HCT116 (cell line): ENCODE measurements at regions not wholly inside any gene's neighbourhood (a gene's known extent, or its start where the extent isn't known, plus 50 kb on each side); places are given as distances from the start of the nearest gene placed in this dataset.

ENCODE experiments used
- ATAC-seq: fragments of 200-7000 bp; cut with Tn5 transposase; 2 replicates; pipeline ENCODE4 v1.9.1; 2020; ENCODE audit warnings: mild to moderate bottlenecking, moderate library complexity
- BruUV-seq: library from RNA; stranded (reverse); fragments of 400-500 nt; replicated peaks from 2 replicates; lab custom pipeline; 2021; lab: Mats Ljungman, UMichigan
- CTCF ChIA-PET: fragments of 300-600 bp; sonication (Branson Sonifier 250); formaldehyde crosslinking; loops from one replicate; lab custom pipeline; 2021; ENCODE audit warnings: antibody characterized with exemption; lab: Charles Lee
- POLR2A ChIA-PET: fragments of 300-600, 350-600 bp; sonication (Branson Sonifier 250); formaldehyde crosslinking; loops from one replicate; lab custom pipeline; 2021; ENCODE audit warnings: antibody characterized with exemption; lab: Charles Lee
- RAD21 ChIA-PET, 2 experiments: fragments of 300-600 bp; sonication (Branson Sonifier 250); formaldehyde crosslinking; loops; one replicate each; lab custom pipeline; 2023; ENCODE audit warnings: low total read pairs in 2 of 2; ENCODE audit not compliant: uncharacterized antibody in 2 of 2, unreplicated experiment in 2 of 2, low non-redundant PET in 1 of 2; lab: Charles Lee
- DNase-seq: peaks from one replicate; pipeline ENCODE4 v3.0.0-alpha.2; 2010; ENCODE audit warnings: low read depth, low spot score
- H2AFZ ChIP-seq: fragments of 200-600 bp; shearing (Covaris generic), sonication (generic); 2 replicates; pipeline ENCODE4 v1.6.1; 2017; ENCODE audit warnings: low read depth, mixed run types, mixed read lengths, antibody characterized with exemption, low read length; ENCODE audit not compliant: poor library complexity, severe bottlenecking
- H3K27ac ChIP-seq: 2 replicates; pipeline ENCODE4 v1.5.1; 2012; ENCODE audit warnings: low read depth, low read length
- H3K27me3 ChIP-seq: fragments of 200-600 bp; sonication (generic); 2 replicates; pipeline ENCODE4 v1.6.1; 2016; ENCODE audit warnings: mixed run types, low read length, mixed read lengths; ENCODE audit not compliant: insufficient read depth
- H3K36me3 ChIP-seq, 2 experiments: fragments of 200-500 bp in 1 of 2; fragments of 200-600 bp in 1 of 2; sonication (Bioruptor generic) in 1 of 2; sonication (generic) in 1 of 2; 2 replicates each; pipeline versions ENCODE4 v1.5.1 to v1.6.1; 2014 to 2016; ENCODE audit warnings: low read length in 2 of 2, inconsistent platforms in 1 of 2, mixed read lengths in 1 of 2, mixed run types in 1 of 2; ENCODE audit not compliant: insufficient read depth in 2 of 2, control insufficient read depth in 1 of 2
- H3K4me1 ChIP-seq, 2 experiments: fragments of 200-600 bp in 1 of 2; sonication (generic) in 1 of 2; 2 replicates each; pipeline versions ENCODE4 v1.5.1 to v1.6.1; 2012 to 2017; ENCODE audit warnings: low read length in 2 of 2, inconsistent platforms in 1 of 2, mild to moderate bottlenecking in 1 of 2, mixed read lengths in 1 of 2, mixed run types in 1 of 2, moderate library complexity in 1 of 2; ENCODE audit not compliant: insufficient read depth in 2 of 2, control insufficient read depth in 1 of 2
- H3K4me2 ChIP-seq: fragments of 200-600 bp; sonication (generic); 2 replicates; pipeline ENCODE4 v1.6.1; 2017; ENCODE audit warnings: mixed run types, low read length, mixed read lengths
- H3K4me3 ChIP-seq, 2 experiments: fragments of 200-600 bp in 1 of 2; sonication (generic) in 1 of 2; replicated peaks in 1 of 2; 2 replicates each; pipeline ENCODE4 v1.5.1; 2011 to 2016; ENCODE audit warnings: low read length in 2 of 2, control low read depth in 1 of 2, low read depth in 1 of 2, mild to moderate bottlenecking in 1 of 2, mixed read lengths in 1 of 2, mixed run types in 1 of 2
- H3K79me2 ChIP-seq: fragments of 200-600 bp; sonication (generic); 2 replicates; pipeline ENCODE4 v1.6.1; 2017; ENCODE audit warnings: mild to moderate bottlenecking, mixed run types, low read length, moderate library complexity, mixed read lengths; ENCODE audit not compliant: insufficient read depth
- H3K9ac ChIP-seq: fragments of 200-600 bp; sonication (generic); 2 replicates; pipeline ENCODE4 v1.6.1; 2016; ENCODE audit warnings: low read length, mixed read lengths
- H3K9me2 ChIP-seq: fragments of 200-600 bp; sonication (generic), shearing (Covaris generic); 2 replicates; pipeline ENCODE4 v1.6.1; 2017; ENCODE audit warnings: mixed run types, mild to moderate bottlenecking, moderate library complexity; ENCODE audit not compliant: insufficient read depth
- H3K9me3 ChIP-seq, 2 experiments: fragments of 200-500 bp in 1 of 2; fragments of 200-600 bp in 1 of 2; sonication (Bioruptor generic) in 1 of 2; sonication (generic) in 1 of 2; 2 replicates each; pipeline ENCODE4 v1.6.1; 2014 to 2017; ENCODE audit warnings: low read length in 2 of 2, mixed read lengths in 2 of 2, inconsistent platforms in 1 of 2, low read depth in 1 of 2, mild to moderate bottlenecking in 1 of 2, mixed run types in 1 of 2, moderate library complexity in 1 of 2; ENCODE audit not compliant: control insufficient read depth in 1 of 2, insufficient read depth in 1 of 2
- H4K20me1 ChIP-seq: fragments of 200-600 bp; sonication (generic), shearing (Covaris generic); 2 replicates; pipeline ENCODE4 v1.6.1; 2017; ENCODE audit warnings: mixed run types, mild to moderate bottlenecking, moderate library complexity; ENCODE audit not compliant: insufficient read depth
- ATF3 ChIP-seq: IDR thresholded peaks from 2 replicates; pipeline ENCODE4 v1.6.1; 2012
- CTCF ChIP-seq, 3 experiments: fragments of 200-600 bp in 1 of 3; sonication (generic) in 1 of 3; IDR thresholded peaks in 2 of 3; conservative IDR thresholded peaks in 1 of 3; 2 replicates each; pipeline ENCODE4 v1.5.1; 2012 to 2017; ENCODE audit warnings: low read depth in 2 of 3, low read length in 2 of 3, antibody characterized with exemption in 1 of 3, borderline replicate concordance in 1 of 3, control low read depth in 1 of 3, mild to moderate bottlenecking in 1 of 3, mixed read lengths in 1 of 3, mixed run types in 1 of 3, moderate library complexity in 1 of 3; ENCODE audit not compliant: insufficient read depth in 1 of 3
- ELF1 ChIP-seq: IDR thresholded peaks from 2 replicates; pipeline ENCODE4 v1.6.1; 2012; ENCODE audit warnings: low read depth, borderline replicate concordance
- EZH2phosphoT487 ChIP-seq: fragments of 200-600 bp; IDR thresholded peaks from 2 replicates; pipeline ENCODE4 v1.6.1; 2018; ENCODE audit warnings: antibody characterized with exemption, borderline replicate concordance
- JUND ChIP-seq: IDR thresholded peaks from 2 replicates; pipeline ENCODE4 v1.6.1; 2012
- MAX ChIP-seq: IDR thresholded peaks from 2 replicates; pipeline ENCODE4 v1.6.1; 2012
- POLR2AphosphoS5 ChIP-seq: IDR thresholded peaks from 2 replicates; pipeline ENCODE4 v1.6.1; 2011; ENCODE audit warnings: mild to moderate bottlenecking, low read depth, low read length, moderate library complexity
- RAD21 ChIP-seq: IDR thresholded peaks from 2 replicates; pipeline ENCODE4 v1.6.1; 2012; ENCODE audit warnings: low read depth, mild to moderate bottlenecking
- SP1 ChIP-seq: IDR thresholded peaks from 2 replicates; pipeline ENCODE4 v1.6.1; 2012; ENCODE audit warnings: low read depth
- YY1 ChIP-seq: IDR thresholded peaks from 2 replicates; pipeline ENCODE4 v1.6.1; 2011; ENCODE audit warnings: low read length, low read depth, moderate library complexity, mild to moderate bottlenecking; ENCODE audit not compliant: insufficient replicate concordance; ENCODE audit errors: extremely low read depth
- ZBTB33 ChIP-seq: IDR thresholded peaks from 2 replicates; pipeline ENCODE4 v1.6.1; 2011; ENCODE audit warnings: mild to moderate bottlenecking, low read length, moderate library complexity; ENCODE audit not compliant: insufficient replicate concordance; ENCODE audit errors: extremely low read depth
- ZFX ChIP-seq: fragments of 450-650 bp; IDR thresholded peaks from 2 replicates; pipeline ENCODE4 v1.6.1; 2017
- ZNF274 ChIP-seq: fragments of 200-500 bp; sonication (Bioruptor generic); IDR thresholded peaks from 2 replicates; pipeline ENCODE4 v1.6.1; 2014; ENCODE audit warnings: mild to moderate bottlenecking, low read depth, low read length, inconsistent platforms
- intact Hi-C: fragments of 100-400 bp; cut with micrococcal nuclease; formaldehyde crosslinking; loops from 2 replicates; pipeline ENCODE4 v1.10.0; 2022

GRCh38 chr15:92541291-92542200 lies 114.0 kb downstream of the FAM174B start:
- no peak for TF ChIP-seq RAD21
- no peak for TF ChIP-seq ELF1
- no peak for TF ChIP-seq POLR2AphosphoS5
- no peak for TF ChIP-seq ZNF274
- no peak for TF ChIP-seq SP1
- TF ChIP-seq MAX, result no peak
- no peak for TF ChIP-seq ZBTB33
- TF ChIP-seq YY1, result no peak
- TF ChIP-seq ATF3, result no peak
- no peak for TF ChIP-seq CTCF (IDR thresholded peaks at IDR 0.05 in 2 of 3, conservative IDR thresholded peaks at IDR 0.05 in 1 of 3; ENCODE audit: borderline replicate concordance in 1 of 3, insufficient read depth in 1 of 3, low read depth in 2 of 3, low read length in 2 of 3)
- TF ChIP-seq EZH2phosphoT487, result no peak
- no peak for TF ChIP-seq ZFX
- no peak for TF ChIP-seq JUND
- BruUV-seq, result no TSS peak
- ChIA-PET RAD21 (no interaction called here), CTCF (no interaction called here), POLR2A (no interaction called here)
- Histone ChIP-seq H3K9me3 (no peaks in the 10 kb centered on the region), H3K4me3 (no peak overlapping the region), H4K20me1 (no peaks in the 10 kb centered on the region), H3K27me3 (peaks cover 19% of the 10 kb centered on the region; the same call in 1 of the 2 replicates), H3K27ac (no peak overlapping the region), H3K79me2 (no peaks in the 10 kb centered on the region), H3K9ac (no peak overlapping the region), H3K9me2 (no peaks in the 10 kb centered on the region), H3K4me2 (no peak overlapping the region), H3K4me1 (no peaks in the 10 kb centered on the region), H3K36me3 (no peaks in the 10 kb centered on the region), H2AFZ (no peak overlapping the region)
- no peak for ATAC-seq
- no peak for DNase-seq
- intact Hi-C loops, result no loop called here
